HG03064 (cell line): ENCODE measurements at regions not wholly inside any gene's neighbourhood (a gene's known extent, or its start where the extent isn't known, plus 50 kb on each side); places are given as distances from the start of the nearest gene placed in this dataset.
"Not testable (repeated sequence)": the region's sequence is repeated elsewhere in the genome, so short reads cannot be mapped to it uniquely, and the experiment has no call there.

ENCODE experiments used
- ATAC-seq: cut with Tn5 transposase; IDR thresholded peaks from one replicate; pipeline ENCODE4 v1.9.1; 2021; ENCODE audit warnings: low read depth; ENCODE audit not compliant: unreplicated experiment

- no peak for ATAC-seq
Observed at GRCh38 chr15:38795471-38796245, 231.0 kb upstream of the RASGRP1 start.

GRCh38 chr15:38796589-38796988 is 232.0 kb upstream of the RASGRP1 start:
- ATAC-seq = no peak

GRCh38 chr15:38797506-38797905 is 232.9 kb upstream of the RASGRP1 start:
- not testable (repeated sequence) for ATAC-seq

- not testable (repeated sequence) for ATAC-seq
Observed at GRCh38 chr15:38799202-38799601, 234.6 kb upstream of the RASGRP1 start.

GRCh38 chr15:38809621-38810020 is 245.0 kb upstream of the RASGRP1 start:
- ATAC-seq = no peak

- no peak for ATAC-seq
Observed at GRCh38 chr15:38810686-38811085, 246.1 kb upstream of the RASGRP1 start.

GRCh38 chr15:38814254-38814653 is 249.6 kb upstream of the RASGRP1 start:
- not testable (repeated sequence) for ATAC-seq

GRCh38 chr15:38814891-38815290 is 250.3 kb upstream of the RASGRP1 start:
- ATAC-seq = no peak

- ATAC-seq = peak; percentile 84
Observed at GRCh38 chr15:38817427-38818156, 253.0 kb upstream of the RASGRP1 start.

- no peak for ATAC-seq
Observed at GRCh38 chr15:38818157-38818790, 253.7 kb upstream of the RASGRP1 start.

- ATAC-seq = no peak
Observed at GRCh38 chr15:38819387-38819950, 254.9 kb upstream of the RASGRP1 start.

- ATAC-seq = no peak
Observed at GRCh38 chr15:38823263-38823662, 258.6 kb upstream of the RASGRP1 start.

- no peak for ATAC-seq
Observed at GRCh38 chr15:38824719-38825118, 260.1 kb upstream of the RASGRP1 start.

GRCh38 chr15:38826880-38827279 is 262.3 kb upstream of the RASGRP1 start:
- ATAC-seq = no peak

GRCh38 chr15:38828031-38828532 is 263.5 kb upstream of the RASGRP1 start:
- no peak for ATAC-seq

GRCh38 chr15:38829086-38829485 is 264.5 kb upstream of the RASGRP1 start:
- no peak for ATAC-seq

GRCh38 chr15:38842226-38842625 is 277.6 kb upstream of the RASGRP1 start:
- ATAC-seq = no peak

GRCh38 chr15:38843051-38843501 is 278.5 kb upstream of the RASGRP1 start:
- no peak for ATAC-seq

- ATAC-seq = no peak
Observed at GRCh38 chr15:38843736-38844590, 279.3 kb upstream of the RASGRP1 start.

GRCh38 chr15:38844736-38845135 is 280.1 kb upstream of the RASGRP1 start:
- no peak for ATAC-seq
